ENCODE measurements at regions not wholly inside any gene's neighbourhood (a gene's known extent, or its start where the extent isn't known, plus 50 kb on each side); places are given as distances from the start of the nearest gene placed in this dataset.
"Not testable (repeated sequence)": the region's sequence is repeated elsewhere in the genome, so short reads cannot be mapped to it uniquely, and the experiment has no call there.

DNA sequence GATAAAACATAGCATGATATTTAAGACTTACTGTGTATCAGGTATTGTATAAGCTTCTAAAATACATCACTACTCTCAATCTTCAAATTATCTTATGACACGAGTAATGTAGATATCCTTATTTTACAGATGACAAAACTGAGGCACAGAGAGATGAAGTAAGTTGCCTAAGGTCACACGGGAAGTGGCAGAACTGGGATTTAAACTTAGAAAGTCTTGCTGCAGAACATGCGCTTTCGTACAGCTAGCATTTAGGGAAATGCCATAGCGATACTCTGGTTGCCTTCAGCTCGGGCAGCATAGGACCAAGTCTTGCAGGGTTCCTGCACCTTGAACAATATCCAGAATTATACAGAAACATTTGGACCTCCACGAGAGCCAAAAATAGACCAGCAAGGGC lies 162.4 kb downstream of the BRMS1L start:
- DNase-seq (ENCODE audit: low read depth), result no peak

DNA sequence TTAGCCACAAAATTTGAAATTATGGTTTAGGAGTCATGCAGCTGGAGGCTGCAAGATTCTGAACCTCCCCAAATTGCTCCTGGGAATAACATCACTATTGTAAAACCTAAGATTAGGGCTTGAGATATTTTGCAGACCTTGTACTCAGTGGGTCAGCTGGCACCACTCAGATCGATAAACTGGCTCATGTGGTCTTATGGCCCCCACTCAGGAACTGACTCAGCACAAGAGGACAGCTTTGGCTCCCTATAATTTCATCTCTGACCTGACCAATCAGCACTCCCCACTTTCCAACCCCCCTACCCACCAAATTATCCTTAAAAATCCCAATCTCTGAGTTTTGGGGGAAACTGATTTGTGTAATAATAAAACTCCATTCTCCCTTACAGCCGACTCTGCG lies 161.6 kb downstream of the BRMS1L start:
- no peak for DNase-seq (ENCODE audit: low read depth)

DNA sequence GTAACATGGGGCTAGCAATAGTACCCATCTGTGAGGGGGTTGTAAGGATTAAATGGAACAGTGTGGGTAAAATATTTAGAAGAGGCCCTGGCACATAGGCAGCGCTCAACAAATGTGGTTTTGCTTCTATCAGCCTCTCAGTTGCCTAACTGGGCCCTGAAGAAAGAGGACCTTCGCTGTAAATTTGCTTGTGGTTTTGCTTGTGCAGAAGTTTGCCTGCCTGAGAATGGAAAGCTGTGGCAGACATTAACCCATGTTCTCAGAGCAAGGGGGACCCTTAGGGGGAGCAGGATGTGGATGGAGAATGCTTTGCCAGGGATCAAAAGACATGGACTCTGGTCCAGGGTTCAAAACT lies 160.1 kb downstream of the BRMS1L start:
- no peak for DNase-seq (ENCODE audit: low read depth)

DNA sequence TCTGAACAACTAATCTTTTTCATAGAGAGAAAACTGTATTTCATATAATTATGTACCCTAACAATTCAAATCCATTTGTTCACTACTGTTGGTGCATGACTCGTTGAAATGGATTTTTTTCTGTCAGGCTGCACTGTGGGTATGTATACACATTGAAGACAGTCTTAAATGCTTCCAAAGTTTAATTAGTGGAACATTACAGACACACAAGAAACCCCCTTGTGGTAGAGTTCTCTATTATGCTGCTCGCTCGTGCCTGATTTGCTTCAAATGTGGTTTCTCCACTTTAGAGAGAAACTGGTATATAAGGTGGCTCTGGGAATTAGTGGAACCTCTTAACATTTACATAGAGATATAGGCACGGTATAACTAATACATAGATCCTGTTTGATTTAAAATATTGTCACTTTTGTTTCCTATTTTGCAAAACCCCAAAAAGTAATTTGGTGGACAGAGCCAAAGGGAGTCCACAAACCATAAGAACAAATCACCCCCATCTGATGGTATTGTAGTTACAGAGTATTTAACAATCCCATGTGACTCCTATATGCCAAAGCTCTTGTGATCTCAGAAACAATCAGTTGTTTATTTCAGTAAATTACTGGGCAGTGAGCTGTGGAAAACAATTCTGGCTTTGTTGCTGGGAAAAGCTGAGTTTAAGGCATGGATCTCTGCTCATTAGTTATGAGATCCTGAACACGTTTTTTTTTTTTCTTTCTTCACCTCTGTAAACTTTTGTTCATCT lies 159.5 kb downstream of the BRMS1L start:
- DNase-seq (ENCODE audit: low read depth), result no peak

DNA sequence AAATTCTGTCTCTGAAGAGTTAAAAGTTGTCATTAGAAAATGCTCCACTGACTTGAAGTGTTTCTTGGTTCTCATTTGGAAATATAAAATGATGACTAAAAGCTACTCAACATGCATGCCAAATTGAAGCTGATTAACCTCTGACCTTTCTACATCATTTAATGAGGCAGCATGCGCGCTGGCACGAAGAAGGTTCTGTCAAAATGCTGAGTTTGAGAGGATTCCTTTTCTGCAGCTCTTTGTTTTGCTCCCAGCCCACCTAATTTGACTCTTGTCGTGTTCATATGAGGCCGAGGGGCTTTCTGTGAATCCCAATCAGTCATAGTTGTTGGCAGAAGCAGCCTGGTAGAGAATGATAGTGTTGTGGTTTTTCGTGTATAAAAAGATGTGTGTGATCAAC lies 153.4 kb downstream of the BRMS1L start:
- DNase-seq (ENCODE audit: low read depth), result no peak

DNA sequence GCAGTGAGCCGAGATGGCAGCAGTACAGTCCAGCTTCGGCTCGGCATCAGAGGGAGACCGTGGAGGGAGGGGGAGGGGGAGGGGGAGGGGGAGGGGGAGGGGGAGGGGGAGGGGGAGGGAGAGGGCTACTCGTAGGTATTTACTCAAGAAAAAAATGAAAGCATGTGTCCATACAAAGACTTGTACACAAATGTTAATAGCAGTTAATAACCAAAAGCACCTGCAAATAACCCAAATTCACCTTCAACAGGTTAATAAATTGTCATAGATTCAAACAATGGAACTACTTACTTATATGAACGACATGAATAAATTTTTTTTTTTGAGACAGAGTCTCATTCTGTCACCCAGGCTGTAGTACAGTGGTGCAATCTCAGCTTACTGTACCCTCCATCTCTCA lies 152.4 kb downstream of the BRMS1L start:
- no peak for DNase-seq (ENCODE audit: low read depth)

DNA sequence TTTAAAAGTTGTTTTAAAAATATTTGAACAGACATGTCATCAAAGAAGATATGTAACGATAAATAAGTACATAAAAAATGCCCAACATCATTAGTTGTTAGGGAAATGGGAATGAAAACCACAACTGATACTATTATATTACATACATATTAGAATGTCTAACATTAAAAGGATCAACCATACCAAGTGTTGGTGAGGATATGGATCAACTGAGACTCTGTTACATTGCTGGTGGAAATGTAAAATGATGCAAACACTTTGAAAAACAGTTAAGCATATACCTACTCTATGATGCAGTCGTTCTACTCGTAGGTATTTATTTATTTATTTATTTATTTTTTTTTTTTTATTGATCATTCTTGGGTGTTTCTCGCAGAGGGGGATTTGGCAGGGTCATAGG lies 149.7 kb downstream of the BRMS1L start:
- no peak for DNase-seq (ENCODE audit: low read depth)

DNA sequence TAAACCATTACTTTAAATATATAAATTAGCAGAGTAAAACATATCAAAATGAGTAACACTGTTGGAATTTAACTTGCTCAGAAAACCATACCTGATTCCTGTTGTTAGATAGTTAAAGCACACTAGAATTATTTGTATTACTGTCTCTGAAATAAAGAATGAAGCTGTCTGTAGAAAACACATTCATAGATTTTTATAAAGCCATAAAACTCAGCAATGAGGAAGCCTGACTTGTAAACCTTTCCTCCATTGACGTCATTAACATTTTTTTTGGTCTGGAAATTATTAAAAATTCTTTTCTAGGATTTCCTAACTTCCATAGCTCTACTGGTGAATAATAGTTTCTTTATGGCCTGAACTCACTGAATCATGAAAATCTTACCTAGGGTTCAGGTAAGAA lies 147.6 kb downstream of the BRMS1L start:
- DNase-seq (ENCODE audit: low read depth), result no peak

DNA sequence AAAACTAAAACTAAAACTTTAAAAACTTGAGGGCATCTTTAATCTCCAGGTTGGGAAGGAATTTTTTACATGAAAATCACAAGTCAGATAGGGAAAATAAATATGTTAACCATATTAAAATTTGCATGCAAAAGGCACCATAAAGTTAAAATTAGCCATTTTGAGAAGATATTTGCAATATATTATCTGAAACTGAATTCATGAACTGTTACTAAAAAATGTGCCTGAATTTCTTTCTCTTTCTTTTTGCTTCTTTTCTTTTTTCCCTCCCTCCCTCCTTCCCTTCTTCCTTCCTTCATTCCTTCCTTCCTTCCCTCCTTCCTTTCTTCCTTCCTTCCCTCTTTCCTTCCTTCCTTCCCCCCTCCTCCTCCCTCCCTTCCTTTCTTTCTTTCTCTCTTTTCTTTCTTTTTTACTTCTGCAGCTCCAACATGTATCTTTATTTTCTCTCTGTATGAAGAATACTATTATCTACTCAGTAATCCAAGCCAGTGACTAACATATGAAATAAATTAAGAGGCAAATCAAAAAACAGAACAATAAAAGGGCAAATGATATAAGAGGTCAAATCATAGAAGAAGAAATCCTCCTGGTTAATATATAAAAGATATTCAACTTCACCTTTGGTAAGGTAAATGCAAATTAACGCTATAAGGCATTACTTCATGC lies 146.0 kb downstream of the BRMS1L start:
- no peak for DNase-seq (ENCODE audit: low read depth)

DNA sequence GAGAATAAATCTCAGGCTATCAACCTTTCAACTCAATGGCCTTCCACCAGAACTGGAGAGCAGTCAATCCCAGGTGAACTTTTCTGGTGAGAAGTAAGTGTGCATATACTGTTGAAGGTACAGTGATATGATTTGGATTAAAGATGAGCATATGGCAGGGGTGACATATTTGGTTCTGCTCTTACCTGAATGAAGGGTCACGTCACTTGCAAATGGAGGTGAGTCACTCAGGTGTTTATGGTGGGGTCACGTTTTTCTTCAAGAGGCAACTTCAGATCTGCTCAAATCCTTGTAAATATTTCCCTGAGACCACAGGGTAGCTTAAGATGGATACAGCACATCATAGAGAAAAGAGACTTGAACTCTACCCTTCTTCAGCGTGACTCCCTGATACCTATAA lies 143.2 kb downstream of the BRMS1L start:
- no peak for DNase-seq (ENCODE audit: low read depth)

DNA sequence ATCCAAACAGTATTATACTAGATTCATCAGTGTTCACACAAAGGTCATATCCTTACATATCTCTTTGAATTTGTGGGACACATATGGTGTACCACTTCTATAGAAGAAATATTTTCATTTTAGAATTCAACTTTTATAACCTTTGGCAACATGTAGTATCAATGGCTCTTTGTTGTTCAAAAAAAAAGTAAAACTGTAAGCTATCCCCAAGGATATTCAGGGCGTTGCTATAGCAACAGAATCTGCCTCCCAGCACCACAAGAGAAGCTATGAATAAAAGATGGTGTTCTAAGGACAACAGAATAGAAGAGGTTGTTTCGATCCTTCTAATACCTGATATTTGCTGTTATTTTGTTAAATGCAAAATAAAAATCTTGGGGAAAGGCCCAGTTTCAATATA lies 139.3 kb downstream of the BRMS1L start:
- no peak for DNase-seq (ENCODE audit: low read depth)

DNA sequence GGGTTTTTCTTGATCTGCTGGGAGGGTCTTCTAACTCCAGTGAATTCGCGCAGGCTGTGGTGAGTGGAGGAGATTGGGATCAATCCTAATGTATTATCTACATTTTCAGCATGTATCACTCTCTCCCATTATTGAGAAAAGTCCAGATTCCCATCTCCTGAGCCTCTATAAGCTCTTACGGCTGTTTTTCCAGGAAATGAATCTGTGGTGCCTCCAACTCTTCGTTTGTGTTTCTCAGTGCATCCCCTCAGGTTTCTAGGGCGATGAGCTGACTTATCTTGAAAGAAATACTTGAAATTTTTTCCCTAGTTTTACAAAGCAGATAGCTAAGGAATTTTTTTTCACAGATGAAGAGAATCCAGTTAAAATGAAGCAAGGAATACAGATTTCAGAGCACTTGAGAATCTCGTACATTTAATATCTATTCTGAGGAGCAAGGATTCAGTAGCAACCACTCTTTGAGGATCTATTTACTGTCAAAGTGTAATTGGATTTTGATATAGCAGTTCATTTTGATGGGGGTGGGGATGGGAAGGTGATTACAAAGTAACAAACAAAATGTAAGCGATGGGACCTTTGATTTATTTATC lies 138.7 kb downstream of the BRMS1L start:
- DNase-seq (ENCODE audit: low read depth), result no peak

DNA sequence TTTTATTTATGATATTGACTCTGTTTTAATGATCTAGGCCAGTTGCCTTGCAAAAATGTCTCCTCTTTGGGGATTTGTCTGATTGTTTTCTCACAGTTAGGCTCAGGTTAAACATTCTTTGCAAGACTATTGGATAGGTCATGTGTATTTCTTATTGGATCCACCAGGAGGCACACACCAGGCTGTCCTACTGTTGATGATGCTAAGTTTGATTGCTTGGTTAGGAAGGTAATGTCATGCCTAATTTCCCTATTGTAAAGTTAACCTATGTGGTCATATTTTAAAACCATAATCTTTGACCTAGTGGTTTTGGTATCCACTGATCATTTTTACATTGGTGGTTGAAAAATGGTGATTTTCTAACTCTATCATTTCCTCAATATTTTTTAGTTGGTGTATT lies 137.1 kb downstream of the BRMS1L start:
- DNase-seq (ENCODE audit: low read depth), result no peak

DNA sequence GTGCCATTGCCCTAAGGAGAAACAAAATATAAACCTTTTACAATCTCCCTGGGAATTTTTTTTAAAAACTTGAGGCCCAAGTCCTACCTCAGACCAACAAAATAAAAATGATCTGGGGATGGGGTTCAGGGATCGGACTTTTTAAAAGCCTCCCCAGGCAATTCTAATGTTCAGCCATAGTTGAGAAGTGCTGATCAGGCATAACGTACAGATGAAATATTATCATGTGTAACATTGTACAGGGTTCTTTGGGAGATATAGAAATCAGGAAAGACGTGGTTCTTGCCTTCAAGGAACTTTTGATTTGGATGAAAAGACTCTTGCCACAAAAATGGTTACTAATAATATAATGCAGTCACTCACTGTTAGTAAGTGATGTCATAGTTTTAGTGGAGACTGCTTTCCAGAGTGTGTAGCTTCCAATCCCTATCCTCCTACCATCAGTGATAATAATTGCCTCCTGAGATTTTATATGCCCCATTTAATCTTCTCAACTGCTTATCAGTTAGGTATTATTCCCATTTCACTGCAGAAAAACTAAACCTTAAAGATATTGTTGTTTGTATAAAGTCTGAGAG lies 135.6 kb downstream of the BRMS1L start:
- DNase-seq (ENCODE audit: low read depth), result no peak

DNA sequence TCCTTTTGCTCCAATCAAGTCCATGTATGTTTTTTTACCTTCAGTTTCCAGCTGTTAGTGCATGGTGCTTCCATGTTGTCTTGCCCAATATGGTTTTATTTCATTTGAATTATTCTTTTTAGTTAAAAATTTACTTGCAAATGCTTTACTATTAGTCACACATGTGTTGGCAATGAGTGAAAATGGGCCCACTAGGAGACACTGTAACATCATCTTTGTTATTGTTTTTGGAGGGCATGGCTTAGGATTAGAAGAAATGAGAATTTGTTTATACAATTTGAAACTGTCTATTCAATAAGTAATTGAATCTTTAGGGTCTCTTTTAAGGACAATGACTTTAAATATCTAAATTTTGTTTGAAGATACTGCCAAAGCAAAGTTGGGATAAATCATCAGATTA lies 133.7 kb downstream of the BRMS1L start:
- no peak for DNase-seq (ENCODE audit: low read depth)

DNA sequence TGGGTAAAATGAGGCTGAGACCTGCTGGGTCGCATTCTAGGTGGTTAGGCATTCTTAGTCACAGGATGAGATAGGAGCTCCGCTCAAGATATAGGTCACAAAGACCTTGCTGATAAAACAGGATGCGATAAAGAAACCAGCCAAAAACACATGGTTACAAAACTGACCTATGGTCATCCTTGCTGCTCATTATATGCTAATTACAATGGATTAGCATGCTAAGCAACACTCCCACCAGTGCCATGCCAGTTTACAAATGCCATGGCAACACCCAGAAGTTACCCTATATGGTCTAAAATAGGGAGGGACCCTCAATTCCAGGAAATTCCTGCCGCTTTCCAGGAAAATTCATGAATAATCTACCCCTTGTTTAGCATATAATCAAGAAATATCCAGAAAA lies 132.4 kb downstream of the BRMS1L start:
- DNase-seq (ENCODE audit: low read depth), result no peak

DNA sequence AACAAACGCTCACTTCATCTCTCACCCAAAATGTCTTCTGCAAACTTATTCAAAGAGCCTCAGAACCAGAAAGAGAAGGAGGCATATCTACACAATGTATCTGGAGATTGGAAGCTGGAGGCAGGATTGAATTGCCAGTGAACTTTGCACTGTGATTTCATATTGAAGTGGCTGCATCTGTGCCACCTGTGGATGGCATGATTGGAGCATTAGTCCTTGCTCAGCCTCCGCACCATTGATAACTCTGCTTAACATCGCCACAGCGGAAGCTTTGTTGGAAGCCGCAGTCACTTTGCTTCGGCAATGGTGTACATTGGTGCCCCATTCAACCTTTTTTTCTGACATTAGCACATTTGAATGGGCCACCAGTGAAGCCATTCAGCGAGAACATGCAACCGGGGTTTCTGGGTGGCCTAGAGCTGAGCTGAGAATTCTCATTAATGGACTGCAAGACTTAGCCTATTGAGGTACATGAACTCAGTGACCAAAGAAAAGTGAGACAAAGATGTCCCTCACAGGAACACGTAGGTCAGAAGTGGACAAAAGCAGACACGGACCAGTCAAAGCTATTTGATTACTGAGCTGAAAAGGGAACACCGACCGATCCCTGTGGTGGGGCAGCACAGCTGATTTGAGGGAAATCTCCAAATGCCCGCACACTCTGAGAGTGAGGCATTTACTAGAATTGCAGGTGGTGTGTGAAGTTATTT lies 130.4 kb downstream of the BRMS1L start:
- no peak for DNase-seq (ENCODE audit: low read depth)

DNA sequence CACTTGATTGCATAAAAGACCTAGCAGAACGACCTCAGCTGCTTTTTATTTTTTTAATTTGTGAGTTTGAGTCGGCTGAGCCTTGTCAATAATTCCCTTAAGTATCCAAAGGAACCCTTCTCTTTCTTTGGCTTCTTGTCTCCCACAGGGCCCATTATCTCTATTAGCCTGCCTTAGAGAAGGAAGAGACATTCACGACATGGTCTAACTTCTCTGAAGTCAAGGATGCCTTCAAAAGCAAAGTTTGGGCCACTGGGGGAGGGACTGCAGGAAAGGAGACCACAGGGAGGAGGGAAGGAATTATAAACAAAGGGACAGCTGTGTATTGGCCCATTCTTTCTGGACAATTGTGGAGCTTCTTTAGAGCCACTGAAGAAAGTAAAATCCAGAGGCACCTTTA lies 126.4 kb downstream of the BRMS1L start:
- DNase-seq (ENCODE audit: low read depth), result no peak

DNA sequence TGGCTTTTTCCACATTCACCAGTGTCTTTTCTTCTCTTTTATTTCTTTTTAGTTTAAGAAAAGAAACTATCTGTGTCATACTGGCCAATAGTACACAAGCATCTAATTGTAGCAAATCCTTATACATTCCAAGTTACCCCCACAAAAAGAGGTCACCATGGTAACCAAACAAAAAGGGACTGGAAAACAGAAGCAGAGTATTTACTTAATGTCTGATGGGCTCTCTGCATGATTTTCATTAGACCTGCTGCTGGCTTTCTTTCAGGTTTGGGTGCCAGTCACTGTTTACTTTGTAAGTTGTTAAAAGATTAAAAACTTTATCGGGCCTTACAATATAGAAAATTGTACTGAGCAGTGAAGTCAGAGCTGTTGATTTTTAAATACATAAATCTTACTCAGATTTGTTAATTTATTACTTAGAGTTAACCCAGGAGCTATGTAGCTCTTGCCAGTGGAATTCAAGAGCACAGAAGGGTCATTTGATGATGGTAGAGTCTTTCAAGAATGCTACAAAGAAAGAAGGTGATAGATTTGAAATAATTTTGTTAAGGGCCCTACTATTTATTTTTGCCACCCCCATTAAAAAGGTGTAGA lies 123.9 kb downstream of the BRMS1L start:
- DNase-seq (ENCODE audit: low read depth), result no peak

DNA sequence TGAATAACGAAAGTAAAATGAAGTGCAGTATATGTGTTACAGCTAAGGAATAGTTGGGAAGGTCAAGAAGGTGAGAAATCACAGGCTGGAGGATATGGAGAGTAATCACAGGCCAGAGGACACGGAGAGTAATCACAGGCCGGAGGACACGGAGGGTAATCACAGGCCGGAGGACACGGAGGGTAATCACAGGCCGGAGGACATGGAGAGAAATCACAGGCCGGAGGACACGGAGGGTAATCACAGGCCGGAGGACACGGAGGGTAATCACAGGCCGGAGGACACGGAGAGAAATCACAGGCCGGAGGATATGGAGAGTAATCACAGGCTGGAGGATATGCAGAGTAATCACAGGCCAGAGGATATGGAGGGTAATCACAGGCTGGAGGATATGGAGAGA lies 121.8 kb downstream of the BRMS1L start:
- not testable (repeated sequence) for DNase-seq (ENCODE audit: low read depth)

DNA sequence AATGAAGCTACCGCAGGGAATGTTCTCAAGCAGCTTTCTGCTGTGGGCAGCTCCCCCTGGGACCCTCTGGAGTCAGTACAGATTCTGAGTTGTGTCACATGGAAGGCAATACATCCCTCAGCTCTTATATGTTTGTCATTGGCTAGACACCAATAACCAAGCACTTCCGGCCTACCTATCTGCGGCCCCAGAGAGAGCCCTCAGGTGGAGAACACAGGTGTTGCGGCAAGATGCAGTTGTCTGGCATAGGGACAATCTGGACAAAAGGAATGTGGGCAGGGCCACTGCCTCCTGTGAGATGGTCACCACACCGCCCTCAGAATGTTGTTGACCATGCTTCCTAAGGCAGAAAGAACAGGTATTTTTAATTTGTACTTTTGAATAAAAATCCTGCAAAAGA lies 118.7 kb downstream of the BRMS1L start:
- DNase-seq (ENCODE audit: low read depth), result no peak

DNA sequence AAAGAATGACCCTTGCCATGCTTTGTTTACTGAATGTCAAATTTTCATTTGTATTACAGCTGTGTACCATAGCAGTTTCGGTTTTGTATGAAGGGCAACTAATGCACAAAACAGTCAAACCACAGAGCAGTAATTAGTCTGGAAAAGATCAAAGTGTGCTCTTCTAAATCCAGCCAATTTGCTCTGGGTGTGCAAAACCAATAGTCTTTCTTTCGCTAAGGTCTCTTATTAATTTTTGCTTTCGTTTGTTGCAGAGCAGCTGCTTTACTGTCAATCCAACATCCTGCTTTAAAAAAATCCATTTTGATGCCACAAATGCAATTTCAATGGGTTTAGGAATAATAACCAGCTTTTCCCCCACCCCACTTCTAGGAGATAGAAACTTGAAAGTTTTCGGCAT lies 114.2 kb downstream of the BRMS1L start:
- DNase-seq (ENCODE audit: low read depth), result no peak
